CD4-positive, alpha-beta T cell (primary cell): ENCODE measurements at regions not wholly inside any gene's neighbourhood (a gene's known extent, or its start where the extent isn't known, plus 50 kb on each side); places are given as distances from the start of the nearest gene placed in this dataset.

Experiments used
- ATAC-seq: fragments of 200-7000 bp; cut with Tn5 transposase; one replicate; pipeline ENCODE4 v1.10.0; 2022; ENCODE audit warnings: mild to moderate bottlenecking; ENCODE audit not compliant: poor library complexity
- CTCF ChIA-PET: fragments of 350-600 bp; sonication (Branson Sonifier 250); formaldehyde crosslinking; loops from one replicate; lab custom pipeline; 2021; ENCODE audit warnings: antibody characterized with exemption, inconsistent platforms; lab: Charles Lee
- POLR2A ChIA-PET: fragments of 350-600 bp; sonication (Branson Sonifier 250); formaldehyde crosslinking; loops from one replicate; lab custom pipeline; 2021; ENCODE audit warnings: antibody characterized with exemption, inconsistent platforms; lab: Charles Lee
- DNase-seq, 14 experiments: peaks; one replicate each; pipeline ENCODE4 v3.0.0-alpha.2; 2013 to 2020; ENCODE audit warnings: mixed read lengths in 2 of 14
- H3K27ac ChIP-seq, 2 donors: one replicate each; pipeline versions ENCODE4 v1.5.1 to v1.7.0; 2013; ENCODE audit warnings: low read length in 2 of 2, low read depth in 1 of 2, mild to moderate bottlenecking in 1 of 2
- H3K27me3 ChIP-seq, 2 experiments: 1 replicate in 1 of 2; 2 replicates in 1 of 2; pipeline versions ENCODE4 v1.6.1 to v1.7.0; 2013; ENCODE audit warnings: low read length in 2 of 2, control low read depth in 1 of 2, mild to moderate bottlenecking in 1 of 2, moderate library complexity in 1 of 2; ENCODE audit not compliant: insufficient read depth in 2 of 2, control insufficient read depth in 1 of 2
- H3K36me3 ChIP-seq: one replicate; pipeline ENCODE4 v1.6.1; 2013; ENCODE audit warnings: low read length, control low read depth; ENCODE audit not compliant: insufficient read depth
- H3K4me1 ChIP-seq: one replicate; pipeline ENCODE4 v1.6.1; 2013; ENCODE audit warnings: low read length, control low read depth; ENCODE audit not compliant: insufficient read depth
- H3K4me3 ChIP-seq: one replicate; pipeline ENCODE4 v1.5.1; 2013; ENCODE audit warnings: mild to moderate bottlenecking, low read length, moderate library complexity
- H3K9me3 ChIP-seq, 2 experiments: 1 replicate in 1 of 2; 2 replicates in 1 of 2; pipeline versions ENCODE4 v1.6.1 to v1.7.0; 2013; ENCODE audit warnings: low read length in 2 of 2, mild to moderate bottlenecking in 2 of 2, control low read depth in 1 of 2, moderate library complexity in 1 of 2; ENCODE audit not compliant: control insufficient read depth in 1 of 2, insufficient read depth in 1 of 2
- H3K27ac Mint-ChIP-seq: one replicate; pipeline ENCODE4 v1.8.0; 2020; ENCODE audit warnings: mixed read lengths
- H3K27me3 Mint-ChIP-seq: one replicate; pipeline ENCODE4 v1.8.0; 2021; ENCODE audit warnings: mixed read lengths
- H3K36me3 Mint-ChIP-seq: one replicate; pipeline ENCODE4 v1.8.0; 2021; ENCODE audit warnings: low read depth, mixed read lengths
- H3K4me1 Mint-ChIP-seq: one replicate; pipeline ENCODE4 v1.8.0; 2021; ENCODE audit warnings: low read depth, mixed read lengths
- H3K4me3 Mint-ChIP-seq: one replicate; pipeline ENCODE4 v1.8.0; 2020; ENCODE audit warnings: mild to moderate bottlenecking, mixed read lengths
- H3K9me3 Mint-ChIP-seq: one replicate; pipeline ENCODE4 v1.8.0; 2020; ENCODE audit warnings: mixed read lengths
- intact Hi-C, 2 experiments: fragments of 100-400 bp; cut with DNase I in 1 of 2; cut with micrococcal nuclease in 1 of 2; formaldehyde crosslinking; loops; one replicate each; pipeline versions ENCODE4 v1.15.1 to v1.9.0; 2023 to 2025; cut with DNase I, micrococcal nuclease
- TF ChIP-seq, protein P1 (sequence below): fragments of 200-600 bp; IDR thresholded peaks from one replicate; pipeline ENCODE4 v1.8.0; 2022; ENCODE audit warnings: antibody characterized with exemption, mild to moderate bottlenecking

DNA sequence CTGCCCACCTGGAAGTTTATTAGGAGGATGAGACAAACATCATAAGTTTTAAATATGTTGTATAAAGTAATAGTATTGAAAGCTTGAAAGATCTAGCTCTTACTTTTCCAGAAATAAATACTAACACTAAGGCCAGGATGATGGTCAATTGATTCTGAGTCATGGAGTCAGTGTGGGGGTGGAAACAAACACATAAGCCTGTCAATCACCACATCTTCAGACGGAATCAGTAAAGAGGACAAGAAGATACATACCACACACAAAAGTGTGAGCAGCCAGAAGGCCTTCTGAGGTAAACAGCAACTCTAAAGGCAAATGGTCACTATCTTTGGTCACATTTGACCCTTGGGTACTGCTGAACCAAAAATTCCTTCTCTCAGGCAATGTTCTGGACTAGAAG is 365.0 kb upstream of the RASGEF1B start:
- no peak overlapping the region for H3K27ac Mint-ChIP-seq
- CTCF ChIA-PET, result interaction anchor here (0.9 kb wide), 1 partner anchor 430 kb away, joined by 3 read pairs; no protein-coding TSS in a partner anchor
- intact Hi-C loops, result no loop called here

GRCh38 chr4:81833576-81833975 is 361.9 kb upstream of the RASGEF1B start:
- no peak for ATAC-seq
- DNase-seq, result no peak
- no peak overlapping the region for H3K27ac ChIP-seq
- no peak overlapping the region for H3K4me3 Mint-ChIP-seq
- H3K4me1 ChIP-seq, result no peaks in the 10 kb centered on the region
- no peaks in the 10 kb centered on the region for H3K36me3 ChIP-seq
- H3K27ac Mint-ChIP-seq, result no peak overlapping the region
- intact Hi-C loops, result no loop called here
- TF ChIP-seq, protein P1, sequence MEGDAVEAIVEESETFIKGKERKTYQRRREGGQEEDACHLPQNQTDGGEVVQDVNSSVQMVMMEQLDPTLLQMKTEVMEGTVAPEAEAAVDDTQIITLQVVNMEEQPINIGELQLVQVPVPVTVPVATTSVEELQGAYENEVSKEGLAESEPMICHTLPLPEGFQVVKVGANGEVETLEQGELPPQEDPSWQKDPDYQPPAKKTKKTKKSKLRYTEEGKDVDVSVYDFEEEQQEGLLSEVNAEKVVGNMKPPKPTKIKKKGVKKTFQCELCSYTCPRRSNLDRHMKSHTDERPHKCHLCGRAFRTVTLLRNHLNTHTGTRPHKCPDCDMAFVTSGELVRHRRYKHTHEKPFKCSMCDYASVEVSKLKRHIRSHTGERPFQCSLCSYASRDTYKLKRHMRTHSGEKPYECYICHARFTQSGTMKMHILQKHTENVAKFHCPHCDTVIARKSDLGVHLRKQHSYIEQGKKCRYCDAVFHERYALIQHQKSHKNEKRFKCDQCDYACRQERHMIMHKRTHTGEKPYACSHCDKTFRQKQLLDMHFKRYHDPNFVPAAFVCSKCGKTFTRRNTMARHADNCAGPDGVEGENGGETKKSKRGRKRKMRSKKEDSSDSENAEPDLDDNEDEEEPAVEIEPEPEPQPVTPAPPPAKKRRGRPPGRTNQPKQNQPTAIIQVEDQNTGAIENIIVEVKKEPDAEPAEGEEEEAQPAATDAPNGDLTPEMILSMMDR, result no peak
- POLR2A ChIA-PET, result no interaction called here
- no peaks in the 10 kb centered on the region for H3K4me1 Mint-ChIP-seq
- CTCF ChIA-PET, result no interaction called here
- no peaks in the 10 kb centered on the region for H3K9me3 ChIP-seq
- no peaks in the 10 kb centered on the region for H3K36me3 Mint-ChIP-seq
- no peak overlapping the region for H3K4me3 ChIP-seq
- H3K27me3 ChIP-seq, result no peaks in the 10 kb centered on the region
- H3K27me3 Mint-ChIP-seq, result no peaks in the 10 kb centered on the region
- H3K9me3 Mint-ChIP-seq, result no peaks in the 10 kb centered on the region

More for the DNA sequence above, 365.0 kb upstream of the RASGEF1B start:
- POLR2A ChIA-PET, result no interaction called here
- Mint-ChIP-seq H3K27me3 (no peaks in the 10 kb centered on the region), H3K4me3 (no peak overlapping the region), H3K36me3 (no peaks in the 10 kb centered on the region), H3K9me3 (no peaks in the 10 kb centered on the region), H3K4me1 (no peaks in the 10 kb centered on the region)
- no peaks in the 10 kb centered on the region for H3K27me3 ChIP-seq
- no peaks in the 10 kb centered on the region for H3K36me3 ChIP-seq
- ATAC-seq (no peak), DNase-seq (no peak)
- no peak overlapping the region for H3K4me3 ChIP-seq
- no peak overlapping the region for H3K27ac ChIP-seq
- no peaks in the 10 kb centered on the region for H3K4me1 ChIP-seq
- TF ChIP-seq, protein P1, result no peak
- no peaks in the 10 kb centered on the region for H3K9me3 ChIP-seq

DNA sequence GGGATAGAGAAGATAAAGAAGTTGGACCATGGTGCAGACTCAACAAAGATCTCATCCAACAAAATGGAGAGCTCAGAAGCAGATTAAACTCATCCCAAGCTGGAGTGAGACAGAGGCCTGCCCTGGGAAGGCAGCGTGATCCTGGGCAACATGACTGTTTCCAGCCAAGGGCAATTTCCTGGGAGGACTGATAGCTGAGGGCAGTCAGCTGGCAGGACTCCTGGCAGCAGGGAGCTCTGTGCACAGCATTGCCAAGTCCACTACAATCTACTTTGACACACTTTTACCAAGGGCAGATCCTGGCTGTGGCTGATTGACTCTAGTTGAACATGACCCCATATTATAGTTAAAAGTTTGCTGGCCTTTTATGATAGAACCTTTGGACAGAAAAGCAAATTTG is 357.3 kb upstream of the RASGEF1B start:
- Histone ChIP-seq H3K4me3 (no peak overlapping the region), H3K4me1 (no peaks in the 10 kb centered on the region), H3K36me3 (no peaks in the 10 kb centered on the region), H3K27ac (no peak overlapping the region), H3K27me3 (no peaks in the 10 kb centered on the region), H3K9me3 (no peaks in the 10 kb centered on the region)
- H3K9me3 Mint-ChIP-seq, result no peaks in the 10 kb centered on the region
- no peak overlapping the region for H3K4me3 Mint-ChIP-seq
- CTCF ChIA-PET, result no interaction called here
- intact Hi-C loops, result no loop called here
- TF ChIP-seq, protein P1, result no peak
- no peak for ATAC-seq
- no peak overlapping the region for H3K27ac Mint-ChIP-seq
- POLR2A ChIA-PET, result no interaction called here
- no peaks in the 10 kb centered on the region for H3K27me3 Mint-ChIP-seq
- no peak for DNase-seq
- H3K36me3 Mint-ChIP-seq, result no peaks in the 10 kb centered on the region
- no peaks in the 10 kb centered on the region for H3K4me1 Mint-ChIP-seq
